ENCODE measurements at regions not wholly inside any gene's neighbourhood (a gene's known extent, or its start where the extent isn't known, plus 50 kb on each side); places are given as distances from the start of the nearest gene placed in this dataset.

DNA sequence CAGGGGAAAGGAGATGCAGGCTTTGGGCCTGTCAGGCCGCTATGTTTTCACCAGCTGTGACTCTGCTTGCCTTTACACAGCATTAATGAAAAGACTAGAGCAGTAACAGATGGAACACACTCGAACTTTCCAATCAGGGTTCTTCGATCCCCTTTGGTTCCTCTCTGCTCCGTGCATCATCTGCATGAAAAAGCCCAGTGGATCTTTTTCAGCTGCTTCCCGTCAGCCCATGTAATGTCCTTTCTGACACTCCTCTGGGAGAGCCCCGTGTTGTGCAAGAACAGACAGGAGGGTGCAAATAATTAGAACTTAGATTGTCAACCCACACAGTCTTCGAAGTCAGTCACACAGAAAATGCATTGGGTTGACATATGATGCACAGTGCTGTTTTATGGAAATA lies 448.9 kb upstream of the ZNF462 start:
- TF ChIP-seq, protein P1, sequence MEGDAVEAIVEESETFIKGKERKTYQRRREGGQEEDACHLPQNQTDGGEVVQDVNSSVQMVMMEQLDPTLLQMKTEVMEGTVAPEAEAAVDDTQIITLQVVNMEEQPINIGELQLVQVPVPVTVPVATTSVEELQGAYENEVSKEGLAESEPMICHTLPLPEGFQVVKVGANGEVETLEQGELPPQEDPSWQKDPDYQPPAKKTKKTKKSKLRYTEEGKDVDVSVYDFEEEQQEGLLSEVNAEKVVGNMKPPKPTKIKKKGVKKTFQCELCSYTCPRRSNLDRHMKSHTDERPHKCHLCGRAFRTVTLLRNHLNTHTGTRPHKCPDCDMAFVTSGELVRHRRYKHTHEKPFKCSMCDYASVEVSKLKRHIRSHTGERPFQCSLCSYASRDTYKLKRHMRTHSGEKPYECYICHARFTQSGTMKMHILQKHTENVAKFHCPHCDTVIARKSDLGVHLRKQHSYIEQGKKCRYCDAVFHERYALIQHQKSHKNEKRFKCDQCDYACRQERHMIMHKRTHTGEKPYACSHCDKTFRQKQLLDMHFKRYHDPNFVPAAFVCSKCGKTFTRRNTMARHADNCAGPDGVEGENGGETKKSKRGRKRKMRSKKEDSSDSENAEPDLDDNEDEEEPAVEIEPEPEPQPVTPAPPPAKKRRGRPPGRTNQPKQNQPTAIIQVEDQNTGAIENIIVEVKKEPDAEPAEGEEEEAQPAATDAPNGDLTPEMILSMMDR (conservative IDR thresholded peaks at IDR 0.05; ENCODE audit: low read depth): no peak
- no peak for DNase-seq (ENCODE audit: low spot score)
- POLR2A ChIA-PET (ENCODE audit: low non-redundant PET): no interaction called here
- CTCF ChIA-PET: interaction anchor here (0.6 kb wide), 1 partner anchor 38 kb away, joined by 4 read pairs; no protein-coding TSS in a partner anchor
- H3K27ac ChIP-seq: no peak overlapping the region

GRCh38 chr9:106417685-106418084 lies 445.3 kb upstream of the ZNF462 start:
- POLR2A ChIA-PET (ENCODE audit: low non-redundant PET): no interaction called here
- CTCF ChIA-PET: no interaction called here
- H3K27ac ChIP-seq: no peak overlapping the region

DNA sequence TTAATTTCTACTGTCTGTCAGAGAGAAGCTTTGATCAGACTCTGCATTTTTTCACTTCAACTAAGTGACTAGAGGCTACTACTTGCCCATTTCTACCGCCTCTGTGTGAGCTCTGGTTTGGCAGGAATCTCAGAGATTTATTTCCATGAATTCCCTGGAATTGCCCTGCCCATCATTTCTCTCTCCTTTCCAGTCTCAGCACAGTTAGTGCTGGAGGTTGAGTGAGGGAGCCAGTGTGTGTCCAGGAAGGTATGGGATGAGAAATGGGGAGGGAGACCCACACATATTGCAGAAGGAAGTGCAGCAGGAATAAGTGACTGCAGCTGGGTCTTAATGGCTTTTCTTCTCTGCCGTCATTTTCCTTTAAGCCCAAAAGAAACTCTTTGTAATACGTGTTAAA lies 443.1 kb upstream of the ZNF462 start:
- TF ChIP-seq, protein P1 (conservative IDR thresholded peaks at IDR 0.05; ENCODE audit: low read depth): no peak
- H3K27ac ChIP-seq: no peak overlapping the region
- CTCF ChIA-PET: no interaction called here
- DNase-seq (ENCODE audit: low spot score): no peak
- POLR2A ChIA-PET (ENCODE audit: low non-redundant PET): interaction anchor here (0.5 kb wide), 1 partner anchor 16 kb away, joined by 4 read pairs; no protein-coding TSS in a partner anchor

More at GRCh38 chr9:106417685-106418084, 445.3 kb upstream of the ZNF462 start:
- no peak for DNase-seq (ENCODE audit: low spot score)
- TF ChIP-seq, protein P1 (conservative IDR thresholded peaks at IDR 0.05; ENCODE audit: low read depth): no peak

- POLR2A ChIA-PET (ENCODE audit: low non-redundant PET): interaction anchor here (0.5 to 0.7 kb wide), 2 partner anchors 12 to 16 kb away, joined by 4 read pairs; no protein-coding TSS in a partner anchor
- CTCF ChIA-PET: interaction anchor here (0.6 to 0.7 kb wide), 2 partner anchors 26 to 115 kb away, joined by 3 read pairs; no protein-coding TSS in a partner anchor
- DNase-seq (ENCODE audit: low spot score): peak; percentile 33
- TF ChIP-seq, protein P1 (conservative IDR thresholded peaks at IDR 0.05; ENCODE audit: low read depth): no peak
- no peak overlapping the region for H3K27ac ChIP-seq
Measured at GRCh38 chr9:106420511-106420944, 442.4 kb upstream of the ZNF462 start.

DNA sequence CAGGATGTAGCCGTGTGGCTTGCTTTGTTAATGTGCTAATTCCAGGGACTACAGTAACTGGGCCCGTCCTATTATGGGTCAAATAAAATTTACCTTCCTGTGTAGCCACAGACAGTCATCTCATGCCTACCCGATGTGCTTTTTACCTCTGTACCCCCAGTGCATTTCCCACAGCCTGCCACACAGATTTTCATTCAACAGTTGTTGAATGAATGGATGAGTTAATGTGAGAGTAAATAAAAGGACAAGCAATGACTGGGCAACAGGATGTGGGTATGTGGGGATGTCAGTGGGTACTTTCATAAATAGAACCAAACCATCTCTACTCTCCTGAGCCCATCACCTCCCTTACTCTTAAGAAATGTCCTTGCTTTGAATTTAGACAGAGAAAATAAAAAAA lies 441.2 kb upstream of the ZNF462 start:
- DNase-seq (ENCODE audit: low spot score): no peak
- no peak overlapping the region for H3K27ac ChIP-seq
- ChIA-PET POLR2A (ENCODE audit: low non-redundant PET) (no interaction called here), CTCF (no interaction called here)
- TF ChIP-seq, protein P1 (conservative IDR thresholded peaks at IDR 0.05; ENCODE audit: low read depth): no peak

DNA sequence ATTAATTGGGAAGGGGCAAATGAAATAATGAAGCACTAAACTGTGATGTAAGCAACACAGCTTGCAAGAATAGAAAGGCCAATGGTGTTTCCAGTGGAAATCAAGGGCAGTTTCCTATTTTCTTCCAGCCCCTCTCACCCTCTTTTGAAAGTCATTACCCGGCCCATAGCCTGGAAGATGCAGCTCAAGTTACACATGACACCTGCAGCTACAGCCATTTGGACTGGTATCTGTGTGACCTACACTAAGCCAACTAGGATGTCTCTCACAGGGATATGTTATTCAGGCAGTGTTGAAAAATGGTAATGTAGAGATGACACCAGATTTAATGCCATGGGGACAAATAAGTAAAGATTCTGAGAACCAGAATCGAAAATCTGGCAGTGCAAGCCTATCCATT lies 439.4 kb upstream of the ZNF462 start:
- TF ChIP-seq, protein P1 (conservative IDR thresholded peaks at IDR 0.05; ENCODE audit: low read depth): no peak
- no peak for DNase-seq (ENCODE audit: low spot score)
- H3K27ac ChIP-seq: no peak overlapping the region
- CTCF ChIA-PET: no interaction called here
- POLR2A ChIA-PET (ENCODE audit: low non-redundant PET): no interaction called here
